ENCODE measurements at regions not wholly inside any gene's neighbourhood (a gene's known extent, or its start where the extent isn't known, plus 50 kb on each side); places are given as distances from the start of the nearest gene placed in this dataset.
"Not testable (repeated sequence)": the region's sequence is repeated elsewhere in the genome, so short reads cannot be mapped to it uniquely, and the experiment has no call there.

DNA sequence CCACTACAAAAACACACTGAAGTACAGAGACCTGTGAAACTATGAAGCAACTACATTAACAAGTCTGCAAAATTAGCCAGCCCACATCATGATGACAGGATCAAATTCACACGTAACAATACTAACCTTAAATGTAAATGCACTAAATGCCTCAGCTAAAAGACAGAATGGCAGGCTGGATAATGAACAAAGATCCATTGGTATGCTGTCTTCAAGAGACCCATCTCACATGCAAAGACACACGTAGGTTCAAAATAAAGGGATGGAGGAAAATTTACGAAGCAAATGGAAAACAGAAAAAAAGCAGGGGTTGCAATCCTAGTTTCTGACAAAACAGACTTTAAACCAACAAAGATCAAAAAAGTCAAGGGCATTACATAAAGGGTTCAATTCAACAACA is 120.1 kb upstream of the OSTN start:
- not testable (repeated sequence) for H3K36me3 ChIP-seq (ENCODE audit: insufficient read depth); H3K4me1 ChIP-seq (ENCODE audit: insufficient read depth)

DNA sequence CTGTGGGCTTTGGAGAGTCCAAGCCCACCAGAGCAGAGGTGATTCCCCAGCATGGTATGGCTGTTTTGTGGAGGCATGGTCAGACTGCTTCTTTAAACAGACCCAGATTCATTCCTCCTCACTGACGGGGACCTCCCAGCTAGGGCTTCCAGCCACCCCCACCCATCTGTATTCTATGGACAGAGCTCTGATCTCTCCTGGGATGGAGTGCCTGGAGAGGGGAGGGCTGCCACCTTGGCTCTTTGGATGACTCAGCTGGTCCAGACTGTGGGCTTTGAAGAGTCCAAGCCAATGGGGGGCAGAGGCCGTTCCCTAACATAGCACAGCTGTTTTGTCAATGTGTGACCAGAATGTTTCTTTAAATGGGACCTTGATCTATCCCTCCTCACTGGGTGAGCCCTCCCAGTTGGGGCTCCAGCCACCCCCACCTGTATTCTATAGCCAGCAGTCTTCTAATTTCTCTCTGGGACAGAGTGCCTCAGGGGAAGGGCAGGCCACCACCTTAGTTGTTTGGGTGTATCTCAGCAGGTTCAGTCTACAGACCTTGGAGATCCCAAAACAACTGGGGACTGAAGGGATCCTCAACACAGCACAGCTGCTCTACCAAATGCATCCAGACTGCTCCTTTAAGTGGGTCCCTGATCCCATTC is 122.0 kb upstream of the OSTN start:
- Histone ChIP-seq H2AFZ (no peak overlapping the region), H3K27ac (ENCODE audit: low read depth) (no peak overlapping the region), H3K9me2 (ENCODE audit: insufficient read depth) (peaks cover 15% of the 10 kb centered on the region; the same call in 1 of the 2 replicates), H3K4me3 (no peak overlapping the region), H3F3A (replicated peaks; ENCODE audit: low read depth) (no peaks in the 10 kb centered on the region), H3K4me2 (no peak overlapping the region), H4K20me1 (replicated peaks; ENCODE audit: insufficient read depth) (no peaks in the 10 kb centered on the region), H3K4me1 (ENCODE audit: insufficient read depth) (no peaks in the 10 kb centered on the region), H3K36me3 (ENCODE audit: insufficient read depth) (no peaks in the 10 kb centered on the region), H3K27me3 (ENCODE audit: insufficient read depth) (no peaks in the 10 kb centered on the region), H3K79me2 (replicated peaks; ENCODE audit: insufficient read depth) (no peaks in the 10 kb centered on the region)
- DNase-seq (ENCODE audit: low spot score) (no peak), ATAC-seq (no peak)
- Mint-ChIP-seq H3K9me3 (peaks cover 22% of the 10 kb centered on the region), H3K27me3 (ENCODE audit: insufficient read depth, low read depth, poor library complexity) (no peaks in the 10 kb centered on the region), H3K27ac (no peak overlapping the region), H3K4me1 (no peaks in the 10 kb centered on the region), H3K4me3 (no peak overlapping the region), H3K36me3 (ENCODE audit: low read depth) (peaks cover 5% of the 10 kb centered on the region; the same call in 2 of the 3 replicates)
- TF ChIP-seq STAT1 (IDR thresholded peaks at IDR 0.05; ENCODE audit: unreplicated experiment) (no peak), NANOG (IDR thresholded peaks at IDR 0.05; ENCODE audit: borderline replicate concordance) (no peak), EZH2 (IDR thresholded peaks at IDR 0.05; ENCODE audit: low read depth, unreplicated experiment) (no peak), JUNB (IDR thresholded peaks at IDR 0.05; ENCODE audit: unreplicated experiment) (no peak), ZNF331 (CRISPR knock-in tag; IDR thresholded peaks at IDR 0.05; ENCODE audit: low read depth) (no peak), ZNF114 (CRISPR knock-in tag; IDR thresholded peaks at IDR 0.05) (no peak), CREB1 (CRISPR knock-in tag; IDR thresholded peaks at IDR 0.05; ENCODE audit: low read depth) (no peak)
- TF ChIP-seq, protein P1, sequence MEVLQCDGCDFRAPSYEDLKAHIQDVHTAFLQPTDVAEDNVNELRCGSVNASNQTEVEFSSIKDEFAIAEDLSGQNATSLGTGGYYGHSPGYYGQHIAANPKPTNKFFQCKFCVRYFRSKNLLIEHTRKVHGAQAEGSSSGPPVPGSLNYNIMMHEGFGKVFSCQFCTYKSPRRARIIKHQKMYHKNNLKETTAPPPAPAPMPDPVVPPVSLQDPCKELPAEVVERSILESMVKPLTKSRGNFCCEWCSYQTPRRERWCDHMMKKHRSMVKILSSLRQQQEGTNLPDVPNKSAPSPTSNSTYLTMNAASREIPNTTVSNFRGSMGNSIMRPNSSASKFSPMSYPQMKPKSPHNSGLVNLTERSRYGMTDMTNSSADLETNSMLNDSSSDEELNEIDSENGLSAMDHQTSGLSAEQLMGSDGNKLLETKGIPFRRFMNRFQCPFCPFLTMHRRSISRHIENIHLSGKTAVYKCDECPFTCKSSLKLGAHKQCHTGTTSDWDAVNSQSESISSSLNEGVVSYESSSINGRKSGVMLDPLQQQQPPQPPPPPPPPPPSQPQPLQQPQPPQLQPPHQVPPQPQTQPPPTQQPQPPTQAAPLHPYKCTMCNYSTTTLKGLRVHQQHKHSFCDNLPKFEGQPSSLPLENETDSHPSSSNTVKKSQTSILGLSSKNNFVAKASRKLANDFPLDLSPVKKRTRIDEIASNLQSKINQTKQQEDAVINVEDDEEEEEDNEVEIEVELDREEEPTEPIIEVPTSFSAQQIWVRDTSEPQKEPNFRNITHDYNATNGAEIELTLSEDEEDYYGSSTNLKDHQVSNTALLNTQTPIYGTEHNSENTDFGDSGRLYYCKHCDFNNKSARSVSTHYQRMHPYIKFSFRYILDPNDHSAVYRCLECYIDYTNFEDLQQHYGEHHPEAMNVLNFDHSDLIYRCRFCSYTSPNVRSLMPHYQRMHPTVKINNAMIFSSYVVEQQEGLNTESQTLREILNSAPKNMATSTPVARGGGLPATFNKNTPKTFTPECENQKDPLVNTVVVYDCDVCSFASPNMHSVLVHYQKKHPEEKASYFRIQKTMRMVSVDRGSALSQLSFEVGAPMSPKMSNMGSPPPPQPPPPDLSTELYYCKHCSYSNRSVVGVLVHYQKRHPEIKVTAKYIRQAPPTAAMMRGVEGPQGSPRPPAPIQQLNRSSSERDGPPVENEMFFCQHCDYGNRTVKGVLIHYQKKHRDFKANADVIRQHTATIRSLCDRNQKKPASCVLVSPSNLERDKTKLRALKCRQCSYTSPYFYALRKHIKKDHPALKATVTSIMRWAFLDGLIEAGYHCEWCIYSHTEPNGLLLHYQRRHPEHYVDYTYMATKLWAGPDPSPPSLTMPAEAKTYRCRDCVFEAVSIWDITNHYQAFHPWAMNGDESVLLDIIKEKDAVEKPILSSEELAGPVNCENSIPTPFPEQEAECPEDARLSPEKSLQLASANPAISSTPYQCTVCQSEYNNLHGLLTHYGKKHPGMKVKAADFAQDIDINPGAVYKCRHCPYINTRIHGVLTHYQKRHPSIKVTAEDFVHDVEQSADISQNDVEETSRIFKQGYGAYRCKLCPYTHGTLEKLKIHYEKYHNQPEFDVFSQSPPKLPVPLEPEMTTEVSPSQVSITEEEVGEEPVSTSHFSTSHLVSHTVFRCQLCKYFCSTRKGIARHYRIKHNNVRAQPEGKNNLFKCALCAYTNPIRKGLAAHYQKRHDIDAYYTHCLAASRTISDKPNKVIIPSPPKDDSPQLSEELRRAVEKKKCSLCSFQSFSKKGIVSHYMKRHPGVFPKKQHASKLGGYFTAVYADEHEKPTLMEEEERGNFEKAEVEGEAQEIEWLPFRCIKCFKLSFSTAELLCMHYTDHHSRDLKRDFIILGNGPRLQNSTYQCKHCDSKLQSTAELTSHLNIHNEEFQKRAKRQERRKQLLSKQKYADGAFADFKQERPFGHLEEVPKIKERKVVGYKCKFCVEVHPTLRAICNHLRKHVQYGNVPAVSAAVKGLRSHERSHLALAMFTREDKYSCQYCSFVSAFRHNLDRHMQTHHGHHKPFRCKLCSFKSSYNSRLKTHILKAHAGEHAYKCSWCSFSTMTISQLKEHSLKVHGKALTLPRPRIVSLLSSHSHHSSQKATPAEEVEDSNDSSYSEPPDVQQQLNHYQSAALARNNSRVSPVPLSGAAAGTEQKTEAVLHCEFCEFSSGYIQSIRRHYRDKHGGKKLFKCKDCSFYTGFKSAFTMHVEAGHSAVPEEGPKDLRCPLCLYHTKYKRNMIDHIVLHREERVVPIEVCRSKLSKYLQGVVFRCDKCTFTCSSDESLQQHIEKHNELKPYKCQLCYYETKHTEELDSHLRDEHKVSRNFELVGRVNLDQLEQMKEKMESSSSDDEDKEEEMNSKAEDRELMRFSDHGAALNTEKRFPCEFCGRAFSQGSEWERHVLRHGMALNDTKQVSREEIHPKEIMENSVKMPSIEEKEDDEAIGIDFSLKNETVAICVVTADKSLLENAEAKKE (CRISPR knock-in tag; IDR thresholded peaks at IDR 0.05), result no peak
- TF ChIP-seq, protein P2, sequence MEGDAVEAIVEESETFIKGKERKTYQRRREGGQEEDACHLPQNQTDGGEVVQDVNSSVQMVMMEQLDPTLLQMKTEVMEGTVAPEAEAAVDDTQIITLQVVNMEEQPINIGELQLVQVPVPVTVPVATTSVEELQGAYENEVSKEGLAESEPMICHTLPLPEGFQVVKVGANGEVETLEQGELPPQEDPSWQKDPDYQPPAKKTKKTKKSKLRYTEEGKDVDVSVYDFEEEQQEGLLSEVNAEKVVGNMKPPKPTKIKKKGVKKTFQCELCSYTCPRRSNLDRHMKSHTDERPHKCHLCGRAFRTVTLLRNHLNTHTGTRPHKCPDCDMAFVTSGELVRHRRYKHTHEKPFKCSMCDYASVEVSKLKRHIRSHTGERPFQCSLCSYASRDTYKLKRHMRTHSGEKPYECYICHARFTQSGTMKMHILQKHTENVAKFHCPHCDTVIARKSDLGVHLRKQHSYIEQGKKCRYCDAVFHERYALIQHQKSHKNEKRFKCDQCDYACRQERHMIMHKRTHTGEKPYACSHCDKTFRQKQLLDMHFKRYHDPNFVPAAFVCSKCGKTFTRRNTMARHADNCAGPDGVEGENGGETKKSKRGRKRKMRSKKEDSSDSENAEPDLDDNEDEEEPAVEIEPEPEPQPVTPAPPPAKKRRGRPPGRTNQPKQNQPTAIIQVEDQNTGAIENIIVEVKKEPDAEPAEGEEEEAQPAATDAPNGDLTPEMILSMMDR (conservative IDR thresholded peaks at IDR 0.05; ENCODE audit: low read depth in 2 of 2), result no peak
- TF ChIP-seq, protein P3, sequence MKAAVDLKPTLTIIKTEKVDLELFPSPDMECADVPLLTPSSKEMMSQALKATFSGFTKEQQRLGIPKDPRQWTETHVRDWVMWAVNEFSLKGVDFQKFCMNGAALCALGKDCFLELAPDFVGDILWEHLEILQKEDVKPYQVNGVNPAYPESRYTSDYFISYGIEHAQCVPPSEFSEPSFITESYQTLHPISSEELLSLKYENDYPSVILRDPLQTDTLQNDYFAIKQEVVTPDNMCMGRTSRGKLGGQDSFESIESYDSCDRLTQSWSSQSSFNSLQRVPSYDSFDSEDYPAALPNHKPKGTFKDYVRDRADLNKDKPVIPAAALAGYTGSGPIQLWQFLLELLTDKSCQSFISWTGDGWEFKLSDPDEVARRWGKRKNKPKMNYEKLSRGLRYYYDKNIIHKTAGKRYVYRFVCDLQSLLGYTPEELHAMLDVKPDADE (IDR thresholded peaks at IDR 0.05), result no peak

More for the DNA sequence above, 120.1 kb upstream of the OSTN start:
- not testable (repeated sequence) for ATAC-seq; H2AFZ ChIP-seq; H3K27me3 ChIP-seq (ENCODE audit: insufficient read depth); H3K4me1 Mint-ChIP-seq; DNase-seq (ENCODE audit: low spot score); H3K27ac ChIP-seq (ENCODE audit: low read depth); H3K4me3 Mint-ChIP-seq; H3F3A ChIP-seq (replicated peaks; ENCODE audit: low read depth); H3K4me3 ChIP-seq; H3K79me2 ChIP-seq (replicated peaks; ENCODE audit: insufficient read depth); H3K36me3 Mint-ChIP-seq (ENCODE audit: low read depth); H4K20me1 ChIP-seq (replicated peaks; ENCODE audit: insufficient read depth); H3K27me3 Mint-ChIP-seq (ENCODE audit: insufficient read depth, low read depth, poor library complexity); H3K4me2 ChIP-seq; H3K27ac Mint-ChIP-seq
- H3K9me3 Mint-ChIP-seq, result peaks cover 22% of the 10 kb centered on the region
- H3K9me2 ChIP-seq (ENCODE audit: insufficient read depth), result peaks cover 15% of the 10 kb centered on the region; the same call in 1 of the 2 replicates

All from GM23338 (cell line).